ENCODE measurements at regions not wholly inside any gene's neighbourhood (a gene's known extent, or its start where the extent isn't known, plus 50 kb on each side); places are given as distances from the start of the nearest gene placed in this dataset.
A peak's percentile ranks its signal among the peaks of the same experiment; 100 is the strongest.
"Not testable (repeated sequence)": the region's sequence is repeated elsewhere in the genome, so short reads cannot be mapped to it uniquely, and the experiment has no call there.

GRCh38 chr15:92705764-92706163 lies 50.2 kb upstream of the FAM174B start:
- DNase-seq: no peak

GRCh38 chr15:92706201-92706600 lies 50.6 kb upstream of the FAM174B start:
- DNase-seq: no peak

DNA sequence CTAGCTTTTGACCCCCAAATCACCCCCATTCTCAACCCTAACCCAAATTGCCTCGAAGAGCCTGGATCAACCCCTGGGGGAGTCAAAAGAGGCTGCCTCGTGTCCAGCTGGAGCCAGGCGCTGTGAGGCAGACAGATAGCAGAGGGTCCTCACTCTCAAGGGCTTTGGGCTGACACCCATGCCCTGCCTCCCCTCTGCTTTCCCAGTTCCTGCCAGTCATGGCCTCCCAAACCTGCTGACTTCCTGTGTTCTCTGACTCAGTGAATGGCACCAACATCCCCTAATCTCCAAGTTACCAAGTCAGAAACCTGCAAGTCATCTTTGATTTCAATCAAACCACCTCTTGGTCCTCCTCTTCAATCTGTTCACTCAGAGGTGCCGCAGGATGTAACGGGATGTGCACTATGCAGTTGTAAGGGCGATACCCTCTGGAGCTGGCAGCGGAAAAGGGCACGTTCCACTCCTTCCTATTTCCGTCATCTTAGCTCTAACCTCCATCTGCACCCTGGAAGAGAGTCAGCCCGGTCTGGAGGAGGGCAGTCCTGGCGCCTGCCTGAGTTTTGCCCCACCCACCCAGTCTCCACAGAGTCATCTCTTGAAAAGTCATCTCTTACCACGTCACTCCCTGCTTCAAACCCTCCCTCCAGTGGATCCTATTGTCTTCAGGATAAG lies 52.4 kb upstream of the FAM174B start:
- no peak for DNase-seq

DNA sequence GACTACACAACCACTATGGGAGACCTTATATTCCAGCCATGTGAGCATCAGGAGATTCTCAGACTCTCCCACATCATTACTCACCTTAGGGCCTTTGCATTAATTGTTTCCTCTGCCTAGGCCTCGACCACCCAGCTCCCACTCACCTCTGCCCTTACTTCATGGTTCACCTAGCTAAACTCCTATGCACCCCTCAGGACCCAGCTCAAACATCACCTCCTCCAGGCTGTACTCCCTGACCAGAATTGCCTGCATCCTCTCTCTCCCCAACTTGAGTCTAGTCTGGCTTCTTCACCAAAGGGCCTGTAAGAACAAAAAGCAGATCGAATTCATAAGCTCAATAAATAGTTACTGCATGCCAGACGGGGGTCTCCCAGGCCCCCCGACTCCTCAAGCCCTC lies 53.1 kb upstream of the FAM174B start:
- no peak for DNase-seq

DNA sequence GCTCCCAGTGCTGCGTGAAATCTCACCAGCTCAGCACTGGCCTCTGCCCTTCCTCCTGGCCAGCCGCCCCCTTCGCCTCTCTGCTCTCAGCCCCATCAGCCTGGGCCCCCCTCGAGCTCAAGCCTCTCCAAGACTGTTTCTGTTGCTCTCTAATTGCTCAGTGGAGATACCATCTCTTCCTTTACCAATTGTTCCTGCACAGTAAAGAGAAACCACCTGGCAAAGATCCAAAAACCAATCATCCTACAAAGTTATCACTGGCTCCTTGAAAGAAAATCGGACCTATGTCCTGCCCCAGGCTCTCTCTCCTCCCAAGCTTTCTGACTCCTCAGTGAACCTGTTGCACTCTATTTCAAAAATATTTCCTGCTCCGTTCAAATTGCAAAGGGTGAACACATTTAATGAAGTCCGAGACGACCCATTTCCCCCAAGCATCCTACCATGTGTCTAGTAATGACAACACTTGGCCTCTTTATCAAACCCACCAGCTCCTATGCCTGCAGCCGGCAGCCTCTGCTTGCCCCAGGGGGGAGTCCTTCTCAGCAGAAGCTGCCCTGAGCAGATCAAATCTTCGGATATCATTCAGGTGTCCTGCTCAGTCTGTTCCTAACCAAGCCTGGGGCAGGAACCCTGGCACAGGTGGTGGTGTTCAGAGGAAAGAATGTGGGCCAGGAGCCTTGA lies 53.7 kb upstream of the FAM174B start:
- no peak for DNase-seq

DNA sequence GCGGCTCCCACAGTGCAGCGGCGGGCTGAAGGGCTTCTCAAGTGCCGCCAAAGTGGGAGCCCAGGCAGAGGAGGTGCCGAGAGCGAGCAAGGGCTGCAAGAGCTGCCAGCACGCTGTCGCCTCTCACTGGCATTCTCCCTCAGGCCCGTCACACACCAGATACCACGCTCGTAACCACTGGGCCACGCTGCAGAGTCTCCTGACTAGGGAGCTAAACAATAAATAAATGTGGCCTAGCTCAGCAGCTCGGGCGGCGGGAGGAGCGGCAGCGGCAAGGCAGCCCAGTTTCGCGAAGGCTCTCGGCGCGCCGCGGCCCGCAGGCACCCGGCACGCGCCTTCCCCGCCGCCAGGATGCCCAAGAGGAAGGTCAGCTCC lies 55.9 kb upstream of the FAM174B start:
- DNase-seq: no peak

GRCh38 chr15:92714077-92714476 lies 58.5 kb upstream of the FAM174B start:
- DNase-seq: no peak

GRCh38 chr15:92714477-92715401 lies 59.2 kb upstream of the FAM174B start:
- no peak for DNase-seq

- DNase-seq: no peak
Measured at GRCh38 chr15:92715758-92716157, 60.2 kb upstream of the FAM174B start.

DNA sequence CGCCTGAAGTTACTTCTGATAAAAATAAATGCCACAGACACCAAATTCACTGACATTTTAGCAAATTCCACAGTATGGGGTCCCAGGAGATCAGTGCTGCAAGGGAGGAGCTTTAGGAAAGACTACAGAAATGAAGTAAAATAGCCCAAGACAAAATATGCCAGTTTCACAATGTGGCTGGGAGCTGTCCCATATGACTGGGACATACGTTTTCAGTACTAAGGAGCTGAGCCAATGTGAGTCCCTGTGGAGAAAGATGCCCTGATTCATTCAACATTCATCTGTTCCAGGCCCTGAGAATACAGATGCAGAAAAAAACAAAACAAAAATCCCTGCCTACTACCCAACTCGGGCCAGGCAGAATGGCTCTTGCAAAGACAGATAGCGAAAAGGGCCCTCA lies 63.4 kb upstream of the FAM174B start:
- DNase-seq: no peak

GRCh38 chr15:92724144-92724543 lies 68.6 kb upstream of the FAM174B start:
- DNase-seq: no peak

DNA sequence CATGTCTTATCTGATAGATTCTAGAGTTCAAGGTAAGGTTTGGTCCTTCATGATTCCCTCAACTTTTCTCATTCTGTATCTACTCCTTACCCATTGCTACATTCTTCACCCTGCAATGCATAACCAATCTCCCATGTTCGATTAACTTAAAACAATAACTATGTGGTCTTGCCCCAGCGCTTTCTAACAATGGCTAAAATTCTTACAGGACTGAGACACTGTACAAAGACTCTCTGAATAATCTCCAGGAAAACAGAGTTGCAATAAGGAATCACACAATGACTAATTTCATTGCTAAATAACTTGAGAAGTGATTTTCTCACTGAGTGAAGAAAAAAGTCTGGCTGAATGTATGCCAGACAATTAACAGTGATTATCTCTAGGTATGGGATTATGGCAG lies 69.6 kb upstream of the FAM174B start:
- no peak for DNase-seq

- no peak for DNase-seq
Measured at GRCh38 chr15:92728266-92728665, 72.7 kb upstream of the FAM174B start.

DNA sequence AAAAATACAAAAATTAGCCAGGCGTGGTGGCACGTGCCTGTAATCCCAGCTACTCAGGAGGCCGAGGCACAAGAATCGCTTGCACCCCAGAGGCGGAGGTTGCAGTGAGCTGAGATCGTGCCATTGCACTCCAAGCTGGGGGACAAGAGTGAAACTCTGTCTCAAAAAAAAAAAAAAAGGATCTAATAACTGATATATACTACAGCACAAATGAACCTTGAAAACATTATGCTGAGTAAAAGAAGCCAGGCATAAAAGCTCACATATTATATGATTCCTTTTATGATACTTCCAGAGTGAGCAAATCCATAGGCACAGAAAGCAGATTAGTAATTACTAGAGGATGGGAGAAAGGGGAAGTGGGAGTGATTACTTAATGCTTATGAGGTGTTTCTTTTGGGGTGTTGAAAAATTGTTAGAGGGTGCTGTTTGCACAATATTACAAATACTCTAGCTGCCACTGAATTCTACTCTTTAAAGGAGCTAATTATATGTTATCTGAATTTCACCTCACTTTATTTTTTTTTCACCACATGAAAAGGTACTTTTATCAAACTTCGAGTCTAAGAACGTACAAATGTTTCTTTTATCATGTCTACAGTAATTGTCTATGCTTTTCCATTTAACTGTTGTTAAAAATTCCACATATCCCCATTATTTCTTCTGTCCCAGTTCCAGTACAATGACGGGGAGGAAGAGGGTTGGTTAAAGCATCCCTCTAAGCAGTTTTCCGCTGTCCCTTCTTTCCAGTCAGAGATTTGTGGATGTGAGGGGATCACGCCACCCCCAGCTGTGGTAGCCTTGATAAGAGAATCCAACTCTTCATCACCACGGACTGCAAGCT lies 77.7 kb upstream of the FAM174B start:
- peak; percentile 4 for DNase-seq

- DNase-seq: no peak
Measured at GRCh38 chr15:92733934-92734521, 78.5 kb upstream of the FAM174B start.

- not testable (repeated sequence) for DNase-seq
Measured at GRCh38 chr15:92739246-92739645, 83.7 kb upstream of the FAM174B start.

DNA sequence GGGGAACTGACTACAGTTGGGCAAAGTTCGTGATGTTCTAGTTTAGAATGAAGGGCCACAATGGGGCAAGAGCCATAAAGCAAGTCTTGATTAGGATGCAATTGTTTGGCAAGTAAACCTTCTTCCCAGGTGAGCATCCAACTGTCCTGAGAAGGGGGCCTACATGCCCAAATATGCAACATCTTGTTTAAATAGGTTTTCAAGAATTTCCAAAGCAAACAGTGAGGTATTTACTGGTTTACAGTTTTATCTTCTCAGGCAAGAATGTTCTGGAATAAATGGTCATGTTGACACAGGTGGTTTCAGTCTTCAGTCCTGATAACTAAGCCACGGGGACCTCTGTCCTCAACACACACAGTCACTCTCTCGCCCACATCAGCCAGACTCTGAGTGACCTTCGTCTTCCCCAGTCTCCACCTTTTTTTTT lies 90.3 kb upstream of the FAM174B start:
- no peak for DNase-seq

DNA sequence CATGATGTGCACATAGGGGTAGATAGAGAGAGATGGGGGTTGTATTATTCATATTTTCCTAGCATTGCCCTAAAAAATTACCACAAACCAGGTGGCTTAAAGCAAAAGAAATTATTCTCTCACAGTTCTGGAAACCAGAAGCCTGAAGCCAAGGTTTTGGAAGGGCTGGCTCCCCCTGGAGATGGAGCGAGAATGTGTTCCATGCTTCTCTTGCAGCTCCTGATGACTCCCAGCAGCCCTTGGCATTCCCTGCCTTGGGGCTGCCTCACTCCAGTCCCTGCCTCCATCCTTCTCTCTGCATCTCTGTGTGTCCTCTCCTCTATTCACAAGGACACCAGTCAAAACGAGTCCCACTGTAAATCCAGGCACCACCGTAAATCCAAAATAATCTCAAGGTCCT lies 91.5 kb upstream of the FAM174B start:
- no peak for DNase-seq

- no peak for DNase-seq
Measured at GRCh38 chr15:92749216-92749615, 93.6 kb upstream of the FAM174B start.

- DNase-seq: no peak
Measured at GRCh38 chr15:92749946-92750345, 94.4 kb upstream of the FAM174B start.

- DNase-seq: no peak
Measured at GRCh38 chr15:92751528-92751927, 96.0 kb upstream of the FAM174B start.

- DNase-seq: peak; percentile 2
Measured at GRCh38 chr15:92753591-92753990, 98.0 kb upstream of the FAM174B start.

Data from NCI-H1436 treated with DMSO at 0.1 percent for 48 hours (cell line).